ENCODE measurements at regions not wholly inside any gene's neighbourhood (a gene's known extent, or its start where the extent isn't known, plus 50 kb on each side); places are given as distances from the start of the nearest gene placed in this dataset.
A peak's percentile ranks its signal among the peaks of the same experiment; 100 is the strongest.
"Not testable (repeated sequence)": the region's sequence is repeated elsewhere in the genome, so short reads cannot be mapped to it uniquely, and the experiment has no call there.

DNA sequence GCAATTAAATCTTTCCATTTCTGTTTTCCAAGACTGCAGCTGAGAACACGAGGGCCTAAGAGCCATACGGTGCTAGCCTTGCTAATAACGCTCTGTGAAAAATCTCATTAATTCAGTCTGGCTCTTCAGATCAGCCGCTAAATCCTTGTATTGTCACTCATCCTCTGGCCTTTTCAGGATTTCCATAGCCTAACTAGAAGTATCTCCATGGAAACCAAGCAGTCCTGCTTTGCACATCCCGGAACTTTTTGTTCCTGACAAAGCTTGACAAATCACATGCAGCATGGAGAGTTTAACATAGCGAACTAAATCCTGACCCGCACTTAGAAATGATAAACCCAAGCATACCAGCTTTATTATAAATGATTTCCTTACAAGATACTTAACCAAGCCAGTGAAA lies 383.7 kb downstream of the CD83 start:
- DNase-seq, result no peak

DNA sequence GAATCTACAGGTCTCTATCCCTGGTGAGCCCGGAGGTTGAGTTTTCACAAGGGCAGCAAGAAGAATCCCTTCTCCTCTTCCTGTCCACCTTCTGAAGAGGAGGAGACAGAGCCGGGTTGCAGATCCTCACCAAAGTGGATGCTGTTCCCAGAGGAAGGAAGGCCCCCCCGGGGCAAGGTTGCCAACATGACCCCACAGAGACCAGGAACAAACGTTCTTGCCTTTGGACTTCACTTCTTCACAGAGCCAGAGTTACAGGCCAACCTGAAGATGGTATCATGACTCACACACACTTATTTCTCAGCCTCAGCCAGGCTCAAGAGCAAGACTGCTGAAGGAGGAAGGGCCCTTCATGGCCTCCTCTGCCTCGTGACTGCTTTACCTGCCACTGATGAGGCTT lies 384.3 kb downstream of the CD83 start:
- peak; percentile 12 for DNase-seq

DNA sequence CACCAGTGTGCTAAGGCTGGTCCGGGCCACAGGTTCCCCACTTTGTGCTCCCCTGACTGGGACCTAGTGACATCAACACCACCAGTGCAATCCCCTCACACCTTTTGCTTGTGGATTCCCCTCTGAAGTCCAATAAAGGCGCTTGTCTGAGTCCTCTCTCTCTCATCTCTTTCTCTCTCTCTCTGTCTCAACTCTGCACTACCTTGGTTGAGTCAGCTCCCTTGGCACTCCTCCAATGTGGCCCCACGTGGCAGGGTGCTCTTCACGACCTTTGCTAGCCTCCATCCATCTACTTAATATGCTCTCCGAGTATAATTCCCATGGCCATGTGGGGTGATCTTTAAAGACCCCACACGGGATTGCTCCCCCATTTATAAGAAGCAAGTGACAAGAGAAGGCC lies 385.0 kb downstream of the CD83 start:
- no peak for DNase-seq

DNA sequence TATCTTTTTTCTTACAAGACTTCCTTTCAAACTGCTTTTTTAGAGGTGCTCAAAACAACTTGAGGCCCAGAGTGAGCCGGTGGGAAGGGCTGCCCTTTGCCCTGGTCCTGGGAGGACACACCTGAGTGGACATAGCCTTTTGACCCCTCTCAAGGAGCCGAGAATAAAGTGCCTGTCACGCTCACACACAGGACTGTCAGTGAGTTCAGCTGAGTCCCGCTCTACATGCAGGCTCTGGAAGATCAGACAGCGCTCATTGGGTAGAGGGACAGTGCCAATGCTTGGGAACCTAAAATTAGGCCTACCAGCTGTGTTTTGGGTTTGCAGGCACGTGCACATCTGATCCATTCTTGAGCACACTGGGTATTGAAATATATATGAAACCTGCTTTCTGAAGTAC lies 387.8 kb downstream of the CD83 start:
- DNase-seq, result no peak

- DNase-seq, result no peak
Measured at GRCh38 chr6:14506656-14507246, 389.2 kb downstream of the CD83 start.

- no peak for DNase-seq
Measured at GRCh38 chr6:14509120-14509519, 391.5 kb downstream of the CD83 start.

- DNase-seq, result no peak
Measured at GRCh38 chr6:14510038-14510437, 392.5 kb downstream of the CD83 start.

- DNase-seq, result no peak
Measured at GRCh38 chr6:14511061-14511586, 393.6 kb downstream of the CD83 start.

DNA sequence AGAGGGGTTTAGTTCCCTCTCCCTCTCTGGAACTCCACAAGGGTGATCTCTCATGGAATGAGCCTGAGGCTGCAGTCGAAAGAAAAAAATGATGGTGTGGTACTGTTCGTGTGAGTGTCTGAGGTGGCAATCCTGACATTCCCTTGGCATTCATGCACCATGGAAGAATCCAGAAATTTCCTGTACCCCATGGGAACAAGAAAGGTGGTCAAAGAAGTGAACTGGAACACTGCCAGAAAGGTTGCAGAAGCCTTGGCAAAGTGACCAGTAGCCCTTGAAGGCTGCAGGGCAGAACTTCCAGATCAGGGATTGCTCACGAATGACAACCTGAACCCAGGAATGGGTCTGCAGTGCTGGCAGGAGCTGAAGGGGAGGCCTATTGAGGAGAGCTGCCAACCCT lies 394.7 kb downstream of the CD83 start:
- no peak for DNase-seq

DNA sequence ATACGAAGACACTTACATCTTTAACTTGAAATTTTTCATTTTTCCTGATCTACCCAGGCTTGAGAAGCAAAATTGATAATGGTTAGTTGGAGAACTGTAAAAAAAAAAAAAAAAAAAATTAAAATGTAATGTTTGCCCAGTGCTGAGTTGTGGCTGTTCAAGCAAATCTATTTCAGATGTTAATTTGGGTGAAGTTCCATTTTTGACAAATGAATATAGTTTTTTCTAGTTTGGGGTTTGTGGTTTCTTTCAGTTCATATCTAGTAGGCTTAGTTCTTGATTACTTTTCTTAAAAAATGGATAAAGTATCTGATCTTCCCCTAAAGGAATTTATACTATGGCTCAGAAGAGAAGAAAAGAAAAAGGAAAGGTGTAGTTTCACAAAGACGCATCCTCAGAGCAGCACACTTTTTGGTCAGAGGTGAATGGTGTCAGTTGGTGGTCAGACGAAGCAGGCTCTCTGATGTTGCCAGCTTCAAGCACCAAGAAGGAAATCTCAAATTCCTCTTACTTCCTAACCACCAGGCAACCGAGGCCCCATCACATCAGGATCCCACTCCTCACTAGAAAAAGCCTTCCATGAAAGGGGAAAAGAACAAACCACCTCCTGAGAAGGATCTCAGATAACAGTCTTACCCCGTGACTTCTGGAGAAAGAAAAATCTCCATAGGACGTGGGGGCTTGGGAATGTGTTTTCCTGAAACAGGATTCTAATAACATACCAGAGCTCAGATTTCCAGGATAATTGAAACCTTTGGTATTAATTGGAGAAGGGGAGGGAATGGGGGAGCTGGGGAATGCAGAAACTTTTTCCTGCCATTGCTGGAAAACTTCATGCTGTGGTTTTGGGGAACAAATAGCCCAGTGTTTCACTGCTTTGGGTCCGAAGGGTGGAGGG lies 396.2 kb downstream of the CD83 start:
- DNase-seq, result no peak

DNA sequence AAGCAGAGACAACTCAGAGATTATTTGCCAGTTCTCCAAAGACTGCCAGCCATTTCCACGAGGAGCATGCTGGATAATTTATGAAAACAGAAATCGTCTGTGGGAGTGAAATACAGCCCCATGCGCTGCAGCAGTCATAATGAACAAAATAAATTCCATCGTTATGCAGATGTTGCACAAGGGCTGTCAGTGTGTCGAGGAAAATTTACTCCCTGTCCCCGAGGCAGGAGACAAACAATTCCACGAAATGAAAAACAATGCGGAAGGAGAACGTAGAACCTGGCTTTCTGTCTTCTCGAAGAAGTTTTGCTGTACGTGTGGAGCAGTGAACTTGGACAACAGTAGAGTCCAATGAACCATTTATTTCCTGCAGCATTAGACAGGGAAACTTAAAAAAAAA lies 399.4 kb downstream of the CD83 start:
- DNase-seq, result no peak

DNA sequence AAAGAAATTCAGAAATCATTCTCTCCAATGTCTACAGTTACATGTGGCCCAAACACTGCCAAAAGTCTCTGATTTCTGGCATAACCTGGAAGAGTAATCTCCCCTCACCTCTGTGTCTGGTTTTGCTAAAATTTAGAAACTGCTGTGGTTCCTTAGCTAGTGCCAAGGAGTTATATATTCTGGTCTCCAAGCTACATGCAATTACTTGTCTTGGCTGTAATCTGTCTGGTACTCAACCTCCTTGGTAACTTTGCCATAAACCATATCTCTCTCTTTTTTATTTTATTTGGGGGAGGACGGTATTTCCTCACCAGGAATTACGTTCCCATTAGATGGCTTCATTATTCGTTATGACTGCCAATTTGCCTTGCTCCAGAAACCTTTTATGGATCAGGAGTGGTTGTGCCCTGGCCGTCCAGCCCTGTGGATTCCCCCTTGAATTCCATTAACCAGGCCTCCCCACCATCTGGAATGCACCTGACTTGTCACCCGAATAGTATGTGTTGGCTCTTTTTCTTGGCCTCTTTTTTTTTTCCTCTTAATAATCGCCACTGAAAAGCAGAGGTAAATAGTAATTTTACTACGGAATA lies 400.0 kb downstream of the CD83 start:
- no peak for DNase-seq

GRCh38 chr6:14518515-14519217 lies 401.1 kb downstream of the CD83 start:
- no peak for DNase-seq

DNA sequence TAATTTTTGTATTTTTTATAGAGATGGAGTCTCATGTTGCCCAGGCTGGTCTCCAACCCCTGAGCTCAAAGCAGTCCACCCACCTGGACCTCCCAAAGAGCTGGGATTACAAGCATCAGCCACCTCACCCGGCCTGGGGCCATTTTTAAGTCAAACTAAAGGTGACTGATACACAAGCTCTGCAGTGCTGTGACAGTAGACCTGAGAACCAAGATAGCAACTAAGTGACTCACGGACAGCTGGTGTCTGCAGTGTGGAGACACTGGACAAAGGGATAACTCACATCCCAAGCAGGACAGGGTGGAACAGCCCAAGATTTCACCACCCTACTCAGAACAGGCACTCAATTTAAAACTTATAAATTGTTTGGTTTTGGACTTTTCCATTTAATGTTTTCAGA lies 402.5 kb downstream of the CD83 start:
- DNase-seq, result no peak

DNA sequence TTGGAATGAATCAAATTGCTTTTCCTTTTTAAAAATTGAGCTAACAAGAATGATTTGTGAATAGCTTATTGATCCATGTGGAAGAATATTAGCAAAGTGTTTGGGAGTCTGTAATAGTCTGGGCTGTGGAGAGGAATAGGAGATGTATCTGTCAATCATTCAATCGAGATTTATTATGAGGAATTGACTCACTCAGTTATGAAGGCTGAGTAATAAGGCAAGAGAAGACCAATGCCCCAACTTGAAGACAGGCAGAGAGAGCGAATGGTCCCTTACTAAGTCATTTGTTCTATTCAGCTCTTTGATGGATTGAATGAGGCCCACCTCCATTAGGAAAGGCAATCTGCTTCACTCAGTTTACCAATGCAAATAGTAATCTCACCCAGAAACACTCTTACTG lies 403.0 kb downstream of the CD83 start:
- DNase-seq, result no peak

DNA sequence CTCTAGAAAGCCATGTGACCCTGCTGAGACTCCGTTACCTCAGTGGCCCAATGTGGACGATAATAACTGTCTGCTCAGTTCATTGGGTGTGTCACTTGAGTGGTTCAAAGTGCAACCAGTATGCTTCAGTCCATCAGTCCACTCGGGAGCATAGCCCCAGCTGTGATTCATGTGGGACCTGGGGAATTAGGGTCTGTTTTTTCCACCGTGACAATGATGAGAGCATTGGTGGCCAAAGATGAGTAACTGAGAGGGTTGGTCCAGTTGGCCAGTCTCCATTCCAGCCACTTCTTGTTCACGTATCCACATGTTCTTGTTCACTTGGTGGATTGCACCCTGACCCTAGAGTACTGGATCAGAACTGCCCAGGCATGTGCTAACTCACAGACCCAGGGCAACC lies 403.6 kb downstream of the CD83 start:
- DNase-seq, result no peak

DNA sequence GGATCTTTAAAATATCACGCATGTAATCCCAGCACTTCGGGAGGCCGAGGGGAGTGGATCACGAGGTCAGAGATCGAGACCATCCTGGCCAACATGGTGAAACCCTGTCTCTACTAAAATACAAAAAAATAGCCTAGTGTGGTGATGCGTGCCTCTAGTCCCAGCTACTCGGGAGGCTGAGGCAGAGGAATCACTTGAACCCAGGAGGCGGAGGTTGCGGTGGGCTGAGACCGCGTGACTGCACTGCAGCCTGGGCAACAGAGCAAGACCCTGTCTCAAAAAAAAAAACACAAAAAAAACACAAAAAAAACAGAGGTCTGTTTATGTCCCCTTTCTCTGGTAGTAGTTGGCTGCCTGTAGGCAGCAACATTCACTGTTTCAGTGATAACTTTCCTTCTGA lies 404.3 kb downstream of the CD83 start:
- DNase-seq, result not testable (repeated sequence)

- no peak for DNase-seq
Measured at GRCh38 chr6:14524319-14524718, 406.7 kb downstream of the CD83 start.

DNA sequence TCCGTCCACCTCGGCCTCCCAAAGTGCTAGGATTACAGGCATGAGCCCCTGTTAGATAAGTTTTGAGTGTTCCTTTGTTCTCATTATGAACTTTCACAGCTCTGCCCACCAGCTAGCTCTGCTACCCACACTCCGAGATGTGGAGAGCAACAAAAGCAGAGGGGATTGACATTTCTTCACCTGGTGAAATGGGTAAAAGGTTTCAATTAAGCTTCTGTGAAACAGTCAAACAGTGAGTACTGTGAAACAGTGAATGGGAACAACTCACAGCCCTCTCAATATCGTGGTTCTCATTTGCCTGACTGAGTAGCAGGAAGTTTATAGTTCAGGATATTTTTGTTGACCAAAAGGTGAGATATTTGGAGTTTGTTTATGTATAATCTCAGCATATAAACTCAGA lies 412.8 kb downstream of the CD83 start:
- no peak for DNase-seq

DNA sequence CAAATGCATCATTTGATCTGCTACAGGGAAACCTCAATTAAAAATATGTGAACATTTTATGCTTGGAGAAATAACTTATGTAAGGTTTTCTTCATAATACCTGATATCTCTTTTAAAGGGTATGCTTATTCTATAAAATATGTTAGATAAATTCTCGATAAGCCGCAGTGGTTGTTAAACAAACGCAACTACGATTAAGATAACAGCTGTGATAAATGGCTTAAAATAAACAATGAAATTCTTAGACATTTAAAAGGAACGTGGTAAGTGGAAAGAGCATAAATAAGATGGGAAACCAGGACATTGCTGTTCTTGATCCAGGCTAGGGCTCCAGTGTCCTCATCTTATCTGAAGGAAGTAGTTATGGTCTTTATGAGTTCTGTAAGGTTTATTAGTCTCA lies 415.9 kb downstream of the CD83 start:
- no peak for DNase-seq

GRCh38 chr6:14537030-14537429 lies 419.5 kb downstream of the CD83 start:
- no peak for DNase-seq

- peak; percentile 46 for DNase-seq
Measured at GRCh38 chr6:14540276-14540675, 422.7 kb downstream of the CD83 start.

GRCh38 chr6:14540810-14541540 lies 423.4 kb downstream of the CD83 start:
- DNase-seq, result peak; percentile 52
